ENCODE measurements at regions not wholly inside any gene's neighbourhood (a gene's known extent, or its start where the extent isn't known, plus 50 kb on each side); places are given as distances from the start of the nearest gene placed in this dataset.

GRCh38 chr9:109976303-109976702 lies 196.3 kb downstream of the PALM2AKAP2 start:
- Histone ChIP-seq H4K5ac (ENCODE audit: low read depth, low read length) (no peak overlapping the region; the same call in 1 of the 2 replicates), H3K4me3 (ENCODE audit: insufficient read depth, low read depth, low read length) (no peak overlapping the region), H4K8ac (ENCODE audit: low read depth in 2 of 2, low read length in 2 of 2) (no peak overlapping the region), H2BK15ac (ENCODE audit: low read depth, low read length) (no peak overlapping the region), H2AK5ac (ENCODE audit: low read depth, low read length) (no peak overlapping the region), H4K91ac (ENCODE audit: insufficient read depth, low read depth, low read length) (no peak overlapping the region), H3K27me3 (ENCODE audit: control insufficient read depth, insufficient read depth, low read length) (no peaks in the 10 kb centered on the region), H3K27ac (ENCODE audit: insufficient read depth, low read length) (no peak overlapping the region), H3K9me3 (ENCODE audit: control insufficient read depth, insufficient read depth, low read length) (no peaks in the 10 kb centered on the region), H2BK120ac (ENCODE audit: low read depth, low read length) (no peak overlapping the region), H3K56ac (ENCODE audit: extremely low read depth, insufficient read depth, low read length) (no peak overlapping the region), H3K4ac (ENCODE audit: low read depth, low read length) (no peak overlapping the region), H3K18ac (ENCODE audit: low read depth, low read length) (no peak overlapping the region), H2BK20ac (ENCODE audit: low read depth, low read length) (no peak overlapping the region), H2AK9ac (replicated peaks; ENCODE audit: low read depth, low read length, poor library complexity) (no peak overlapping the region), H3K79me1 (ENCODE audit: low read depth in 1 of 2, low read length in 2 of 2) (peaks cover 12 to 37% of the 10 kb centered on the region in 2 experiments; a peak in 2 of 4 replicates), H3K14ac (replicated peaks; ENCODE audit: low read depth, low read length) (0 out of 2 replicates have a peak overlapping the region, but pooled peaks have one; percentile 35), H3K4me1 (ENCODE audit: control insufficient read depth, insufficient read depth, low read length) (peaks cover 2% of the 10 kb centered on the region; the same call in 1 of the 2 replicates), H3K4me2 (ENCODE audit: low read depth, low read length) (no peak overlapping the region), H3K9me1 (ENCODE audit: insufficient read depth, low read length) (peaks cover 5% of the 10 kb centered on the region), H3K23ac (ENCODE audit: low read depth, low read length) (no peak overlapping the region), H2AFZ (replicated peaks; ENCODE audit: low read length, poor library complexity) (no peak overlapping the region), H4K20me1 (ENCODE audit: insufficient read depth, low read length) (no peaks in the 10 kb centered on the region), H3K36me3 (ENCODE audit: control insufficient read depth, insufficient read depth, low read length) (no peaks in the 10 kb centered on the region; the same call in 1 of the 2 replicates), H2BK5ac (ENCODE audit: low read depth, low read length, poor library complexity, severe bottlenecking) (peak overlapping the region; percentile 14), H3K9ac (ENCODE audit: low read depth, low read length) (no peak overlapping the region)
- ATAC-seq (ENCODE audit: low read depth) (no peak), DNase-seq (no peak)
- intact Hi-C loops (cut with micrococcal nuclease) = no loop called here
- CTCF ChIA-PET = no interaction called here
- no peak for TF ChIP-seq SMC3 (IDR thresholded peaks at IDR 0.05; ENCODE audit: low read depth, low read length)
- no peak for TF ChIP-seq NFE2L2 (IDR thresholded peaks at IDR 0.05; ENCODE audit: low read depth, low read length)
- TF ChIP-seq, protein P1, sequence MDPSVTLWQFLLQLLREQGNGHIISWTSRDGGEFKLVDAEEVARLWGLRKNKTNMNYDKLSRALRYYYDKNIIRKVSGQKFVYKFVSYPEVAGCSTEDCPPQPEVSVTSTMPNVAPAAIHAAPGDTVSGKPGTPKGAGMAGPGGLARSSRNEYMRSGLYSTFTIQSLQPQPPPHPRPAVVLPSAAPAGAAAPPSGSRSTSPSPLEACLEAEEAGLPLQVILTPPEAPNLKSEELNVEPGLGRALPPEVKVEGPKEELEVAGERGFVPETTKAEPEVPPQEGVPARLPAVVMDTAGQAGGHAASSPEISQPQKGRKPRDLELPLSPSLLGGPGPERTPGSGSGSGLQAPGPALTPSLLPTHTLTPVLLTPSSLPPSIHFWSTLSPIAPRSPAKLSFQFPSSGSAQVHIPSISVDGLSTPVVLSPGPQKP (IDR thresholded peaks at IDR 0.05; ENCODE audit: borderline replicate concordance, low read depth, low read length) = no peak
- TF ChIP-seq USF2 (IDR thresholded peaks at IDR 0.05; ENCODE audit: low read depth, low read length) = no peak
- TF ChIP-seq FOS (IDR thresholded peaks at IDR 0.05; ENCODE audit: low read depth, low read length) = no peak
- no peak for TF ChIP-seq MXI1 (IDR thresholded peaks at IDR 0.05; ENCODE audit: borderline replicate concordance, low read depth, low read length)
- no peak for TF ChIP-seq RAD21 (IDR thresholded peaks at IDR 0.05; ENCODE audit: low read length)
- TF ChIP-seq RFX5 (IDR thresholded peaks at IDR 0.05; ENCODE audit: low read depth, low read length) = no peak
- TF ChIP-seq MAZ (IDR thresholded peaks at IDR 0.05; ENCODE audit: borderline replicate concordance, low read depth, low read length) = no peak
- no peak for TF ChIP-seq RCOR1 (IDR thresholded peaks at IDR 0.05; ENCODE audit: insufficient replicate concordance, low read length)
- TF ChIP-seq BHLHE40 (IDR thresholded peaks at IDR 0.05; ENCODE audit: low read depth, low read length) = no peak
- no peak for TF ChIP-seq CHD1 (IDR thresholded peaks at IDR 0.05; ENCODE audit: low read depth, low read length)
- TF ChIP-seq, protein P2, sequence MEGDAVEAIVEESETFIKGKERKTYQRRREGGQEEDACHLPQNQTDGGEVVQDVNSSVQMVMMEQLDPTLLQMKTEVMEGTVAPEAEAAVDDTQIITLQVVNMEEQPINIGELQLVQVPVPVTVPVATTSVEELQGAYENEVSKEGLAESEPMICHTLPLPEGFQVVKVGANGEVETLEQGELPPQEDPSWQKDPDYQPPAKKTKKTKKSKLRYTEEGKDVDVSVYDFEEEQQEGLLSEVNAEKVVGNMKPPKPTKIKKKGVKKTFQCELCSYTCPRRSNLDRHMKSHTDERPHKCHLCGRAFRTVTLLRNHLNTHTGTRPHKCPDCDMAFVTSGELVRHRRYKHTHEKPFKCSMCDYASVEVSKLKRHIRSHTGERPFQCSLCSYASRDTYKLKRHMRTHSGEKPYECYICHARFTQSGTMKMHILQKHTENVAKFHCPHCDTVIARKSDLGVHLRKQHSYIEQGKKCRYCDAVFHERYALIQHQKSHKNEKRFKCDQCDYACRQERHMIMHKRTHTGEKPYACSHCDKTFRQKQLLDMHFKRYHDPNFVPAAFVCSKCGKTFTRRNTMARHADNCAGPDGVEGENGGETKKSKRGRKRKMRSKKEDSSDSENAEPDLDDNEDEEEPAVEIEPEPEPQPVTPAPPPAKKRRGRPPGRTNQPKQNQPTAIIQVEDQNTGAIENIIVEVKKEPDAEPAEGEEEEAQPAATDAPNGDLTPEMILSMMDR (conservative IDR thresholded peaks at IDR 0.05; ENCODE audit: low read depth, low read length) = no peak
- TF ChIP-seq CEBPB (IDR thresholded peaks at IDR 0.05; ENCODE audit: low read depth, low read length) = no peak
- no peak for TF ChIP-seq MAFK (IDR thresholded peaks at IDR 0.05; ENCODE audit: low read depth, low read length)
- TF ChIP-seq POLR2A (IDR thresholded peaks at IDR 0.05; ENCODE audit: low read depth, low read length) = no peak
- in situ Hi-C loops (cut with MboI; ENCODE audit: low sequenced_read_pairs) = no loop called here
- BruUV-seq (replicated peaks) = no TSS peak
- dilution Hi-C loops (cut with HindIII; ENCODE audit: low sequenced_read_pairs, unreplicated experiment) = no loop called here
- POLR2A ChIA-PET (ENCODE audit: unreplicated experiment) = no interaction called here

Data from IMR-90 (cell line).